ENCODE measurements at regions not wholly inside any gene's neighbourhood (a gene's known extent, or its start where the extent isn't known, plus 50 kb on each side); places are given as distances from the start of the nearest gene placed in this dataset.

DNA sequence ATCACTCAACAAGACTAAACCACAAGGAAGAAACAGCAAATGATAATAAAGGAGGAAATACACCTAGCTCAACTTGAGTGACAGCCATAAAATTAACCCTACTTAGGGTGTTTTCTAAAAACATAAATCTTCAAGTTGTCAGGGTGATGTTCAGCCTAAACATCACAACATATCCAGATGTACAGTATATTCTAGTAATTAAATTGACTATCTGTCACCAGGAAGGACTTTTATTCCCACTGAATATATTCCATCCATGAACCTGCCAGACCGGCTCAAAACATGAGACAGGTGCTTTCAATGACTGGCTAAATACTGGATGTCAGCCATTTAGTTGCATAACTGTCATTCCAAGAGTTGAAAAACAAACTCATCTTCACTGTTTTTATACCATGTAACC, 298.1 kb upstream of the NEBL start (continued):
- no peak for TF ChIP-seq CBX8 (IDR thresholded peaks at IDR 0.05; ENCODE audit: borderline replicate concordance, low read depth, low read length)
